HCT116 (cell line): ENCODE measurements at regions not wholly inside any gene's neighbourhood (a gene's known extent, or its start where the extent isn't known, plus 50 kb on each side); places are given as distances from the start of the nearest gene placed in this dataset.

Source experiments
- ATAC-seq: fragments of 200-7000 bp; cut with Tn5 transposase; 2 replicates; pipeline ENCODE4 v1.9.1; 2020; ENCODE audit warnings: mild to moderate bottlenecking, moderate library complexity
- BruUV-seq: library from RNA; stranded (reverse); fragments of 400-500 nt; replicated peaks from 2 replicates; lab custom pipeline; 2021; lab: Mats Ljungman, UMichigan
- CTCF ChIA-PET: fragments of 300-600 bp; sonication (Branson Sonifier 250); formaldehyde crosslinking; loops from one replicate; lab custom pipeline; 2021; ENCODE audit warnings: antibody characterized with exemption; lab: Charles Lee
- POLR2A ChIA-PET: fragments of 300-600, 350-600 bp; sonication (Branson Sonifier 250); formaldehyde crosslinking; loops from one replicate; lab custom pipeline; 2021; ENCODE audit warnings: antibody characterized with exemption; lab: Charles Lee
- RAD21 ChIA-PET, 2 experiments: fragments of 300-600 bp; sonication (Branson Sonifier 250); formaldehyde crosslinking; loops; one replicate each; lab custom pipeline; 2023; ENCODE audit warnings: low total read pairs in 2 of 2; ENCODE audit not compliant: uncharacterized antibody in 2 of 2, unreplicated experiment in 2 of 2, low non-redundant PET in 1 of 2; lab: Charles Lee
- DNase-seq: peaks from one replicate; pipeline ENCODE4 v3.0.0-alpha.2; 2010; ENCODE audit warnings: low read depth, low spot score
- H2AFZ ChIP-seq: fragments of 200-600 bp; shearing (Covaris generic), sonication (generic); 2 replicates; pipeline ENCODE4 v1.6.1; 2017; ENCODE audit warnings: low read depth, mixed run types, mixed read lengths, antibody characterized with exemption, low read length; ENCODE audit not compliant: poor library complexity, severe bottlenecking
- H3K27ac ChIP-seq: 2 replicates; pipeline ENCODE4 v1.5.1; 2012; ENCODE audit warnings: low read depth, low read length
- H3K27me3 ChIP-seq: fragments of 200-600 bp; sonication (generic); 2 replicates; pipeline ENCODE4 v1.6.1; 2016; ENCODE audit warnings: mixed run types, low read length, mixed read lengths; ENCODE audit not compliant: insufficient read depth
- H3K36me3 ChIP-seq, 2 experiments: fragments of 200-500 bp in 1 of 2; fragments of 200-600 bp in 1 of 2; sonication (Bioruptor generic) in 1 of 2; sonication (generic) in 1 of 2; 2 replicates each; pipeline versions ENCODE4 v1.5.1 to v1.6.1; 2014 to 2016; ENCODE audit warnings: low read length in 2 of 2, inconsistent platforms in 1 of 2, mixed read lengths in 1 of 2, mixed run types in 1 of 2; ENCODE audit not compliant: insufficient read depth in 2 of 2, control insufficient read depth in 1 of 2
- H3K4me1 ChIP-seq, 2 experiments: fragments of 200-600 bp in 1 of 2; sonication (generic) in 1 of 2; 2 replicates each; pipeline versions ENCODE4 v1.5.1 to v1.6.1; 2012 to 2017; ENCODE audit warnings: low read length in 2 of 2, inconsistent platforms in 1 of 2, mild to moderate bottlenecking in 1 of 2, mixed read lengths in 1 of 2, mixed run types in 1 of 2, moderate library complexity in 1 of 2; ENCODE audit not compliant: insufficient read depth in 2 of 2, control insufficient read depth in 1 of 2
- H3K4me2 ChIP-seq: fragments of 200-600 bp; sonication (generic); 2 replicates; pipeline ENCODE4 v1.6.1; 2017; ENCODE audit warnings: mixed run types, low read length, mixed read lengths
- H3K4me3 ChIP-seq, 2 experiments: fragments of 200-600 bp in 1 of 2; sonication (generic) in 1 of 2; replicated peaks in 1 of 2; 2 replicates each; pipeline ENCODE4 v1.5.1; 2011 to 2016; ENCODE audit warnings: low read length in 2 of 2, control low read depth in 1 of 2, low read depth in 1 of 2, mild to moderate bottlenecking in 1 of 2, mixed read lengths in 1 of 2, mixed run types in 1 of 2
- H3K79me2 ChIP-seq: fragments of 200-600 bp; sonication (generic); 2 replicates; pipeline ENCODE4 v1.6.1; 2017; ENCODE audit warnings: mild to moderate bottlenecking, mixed run types, low read length, moderate library complexity, mixed read lengths; ENCODE audit not compliant: insufficient read depth
- H3K9ac ChIP-seq: fragments of 200-600 bp; sonication (generic); 2 replicates; pipeline ENCODE4 v1.6.1; 2016; ENCODE audit warnings: low read length, mixed read lengths
- H3K9me2 ChIP-seq: fragments of 200-600 bp; sonication (generic), shearing (Covaris generic); 2 replicates; pipeline ENCODE4 v1.6.1; 2017; ENCODE audit warnings: mixed run types, mild to moderate bottlenecking, moderate library complexity; ENCODE audit not compliant: insufficient read depth
- H3K9me3 ChIP-seq, 2 experiments: fragments of 200-500 bp in 1 of 2; fragments of 200-600 bp in 1 of 2; sonication (Bioruptor generic) in 1 of 2; sonication (generic) in 1 of 2; 2 replicates each; pipeline ENCODE4 v1.6.1; 2014 to 2017; ENCODE audit warnings: low read length in 2 of 2, mixed read lengths in 2 of 2, inconsistent platforms in 1 of 2, low read depth in 1 of 2, mild to moderate bottlenecking in 1 of 2, mixed run types in 1 of 2, moderate library complexity in 1 of 2; ENCODE audit not compliant: control insufficient read depth in 1 of 2, insufficient read depth in 1 of 2
- H4K20me1 ChIP-seq: fragments of 200-600 bp; sonication (generic), shearing (Covaris generic); 2 replicates; pipeline ENCODE4 v1.6.1; 2017; ENCODE audit warnings: mixed run types, mild to moderate bottlenecking, moderate library complexity; ENCODE audit not compliant: insufficient read depth
- ATF3 ChIP-seq: IDR thresholded peaks from 2 replicates; pipeline ENCODE4 v1.6.1; 2012
- MAX ChIP-seq: IDR thresholded peaks from 2 replicates; pipeline ENCODE4 v1.6.1; 2012
- POLR2A ChIP-seq: IDR thresholded peaks from 2 replicates; pipeline ENCODE4 v1.7.0; 2011; ENCODE audit warnings: borderline replicate concordance; ENCODE audit not compliant: insufficient read depth, insufficient read length; ENCODE audit errors: extremely low read depth
- POLR2AphosphoS5 ChIP-seq: IDR thresholded peaks from 2 replicates; pipeline ENCODE4 v1.6.1; 2011; ENCODE audit warnings: mild to moderate bottlenecking, low read depth, low read length, moderate library complexity
- SIN3A ChIP-seq: IDR thresholded peaks from 2 replicates; pipeline ENCODE4 v1.6.1; 2012; ENCODE audit warnings: low read depth
- SRF ChIP-seq: IDR thresholded peaks from 2 replicates; pipeline ENCODE4 v1.6.1; 2012; ENCODE audit warnings: low read depth
- ZFX ChIP-seq: fragments of 450-650 bp; IDR thresholded peaks from 2 replicates; pipeline ENCODE4 v1.6.1; 2017
- intact Hi-C: fragments of 100-400 bp; cut with micrococcal nuclease; formaldehyde crosslinking; loops from 2 replicates; pipeline ENCODE4 v1.10.0; 2022
- TF ChIP-seq, protein P1 (sequence below), 3 experiments: fragments of 200-600 bp in 1 of 3; sonication (generic) in 1 of 3; IDR thresholded peaks in 2 of 3; conservative IDR thresholded peaks in 1 of 3; 2 replicates each; pipeline ENCODE4 v1.5.1; 2012 to 2017; ENCODE audit warnings: low read depth in 2 of 3, low read length in 2 of 3, antibody characterized with exemption in 1 of 3, borderline replicate concordance in 1 of 3, control low read depth in 1 of 3, mild to moderate bottlenecking in 1 of 3, mixed read lengths in 1 of 3, mixed run types in 1 of 3, moderate library complexity in 1 of 3; ENCODE audit not compliant: insufficient read depth in 1 of 3

DNA sequence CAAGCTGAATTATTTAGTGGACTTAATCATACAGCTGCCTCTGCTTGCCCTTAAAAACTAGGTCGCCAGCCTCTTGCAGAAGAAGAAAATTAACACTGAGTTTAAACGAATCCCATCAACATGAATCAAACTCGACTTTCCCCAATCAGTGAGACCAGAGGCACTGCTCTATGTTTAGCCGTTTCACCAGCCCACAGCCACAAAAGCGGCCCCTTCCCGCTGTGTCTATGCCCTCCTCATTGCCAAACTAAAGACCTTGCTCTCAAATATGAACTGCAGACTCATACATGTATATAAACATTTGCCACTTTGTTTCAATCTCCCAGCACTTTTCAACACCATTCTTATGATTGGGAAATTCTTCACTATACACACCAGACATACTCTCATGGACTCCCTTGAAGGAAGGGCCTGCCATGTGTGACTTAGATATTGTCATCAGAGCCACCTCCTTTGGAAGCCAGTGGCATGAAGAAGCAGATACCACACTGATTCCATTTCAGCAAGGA is 105.8 kb upstream of the ADGRF1 start:
- no peak overlapping the region for H3K4me3 ChIP-seq
- H3K27ac ChIP-seq = no peak overlapping the region
- BruUV-seq = no TSS peak
- ATAC-seq (no peak), DNase-seq (no peak)
- H3K4me1 ChIP-seq = peaks cover 0 to 14% of the 10 kb centered on the region in 2 experiments; a peak in 2 of 4 replicates
- no peak overlapping the region for H3K4me2 ChIP-seq
- no peaks in the 10 kb centered on the region for H3K27me3 ChIP-seq
- RAD21 ChIA-PET = no interaction called here
- H3K9me3 ChIP-seq = no peaks in the 10 kb centered on the region
- H4K20me1 ChIP-seq = no peaks in the 10 kb centered on the region
- no peaks in the 10 kb centered on the region for H3K36me3 ChIP-seq
- CTCF ChIA-PET = no interaction called here
- H3K9ac ChIP-seq = no peak overlapping the region
- H2AFZ ChIP-seq = no peak overlapping the region
- H3K9me2 ChIP-seq = no peaks in the 10 kb centered on the region
- intact Hi-C loops = no loop called here
- POLR2A ChIA-PET = no interaction called here
- no peak for TF ChIP-seq ZFX
- no peak for TF ChIP-seq POLR2A
- TF ChIP-seq POLR2AphosphoS5 = no peak
- TF ChIP-seq SIN3A = no peak
- no peak for TF ChIP-seq MAX
- TF ChIP-seq ATF3 = no peak
- TF ChIP-seq, protein P1, sequence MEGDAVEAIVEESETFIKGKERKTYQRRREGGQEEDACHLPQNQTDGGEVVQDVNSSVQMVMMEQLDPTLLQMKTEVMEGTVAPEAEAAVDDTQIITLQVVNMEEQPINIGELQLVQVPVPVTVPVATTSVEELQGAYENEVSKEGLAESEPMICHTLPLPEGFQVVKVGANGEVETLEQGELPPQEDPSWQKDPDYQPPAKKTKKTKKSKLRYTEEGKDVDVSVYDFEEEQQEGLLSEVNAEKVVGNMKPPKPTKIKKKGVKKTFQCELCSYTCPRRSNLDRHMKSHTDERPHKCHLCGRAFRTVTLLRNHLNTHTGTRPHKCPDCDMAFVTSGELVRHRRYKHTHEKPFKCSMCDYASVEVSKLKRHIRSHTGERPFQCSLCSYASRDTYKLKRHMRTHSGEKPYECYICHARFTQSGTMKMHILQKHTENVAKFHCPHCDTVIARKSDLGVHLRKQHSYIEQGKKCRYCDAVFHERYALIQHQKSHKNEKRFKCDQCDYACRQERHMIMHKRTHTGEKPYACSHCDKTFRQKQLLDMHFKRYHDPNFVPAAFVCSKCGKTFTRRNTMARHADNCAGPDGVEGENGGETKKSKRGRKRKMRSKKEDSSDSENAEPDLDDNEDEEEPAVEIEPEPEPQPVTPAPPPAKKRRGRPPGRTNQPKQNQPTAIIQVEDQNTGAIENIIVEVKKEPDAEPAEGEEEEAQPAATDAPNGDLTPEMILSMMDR (IDR thresholded peaks at IDR 0.05 in 2 of 3, conservative IDR thresholded peaks at IDR 0.05 in 1 of 3; ENCODE audit: borderline replicate concordance in 1 of 3, insufficient read depth in 1 of 3, low read depth in 2 of 3, low read length in 2 of 3) = no peak
- no peak for TF ChIP-seq SRF
- TF ChIP-seq, all 23 proteins: peak for 0
- H3K79me2 ChIP-seq = no peaks in the 10 kb centered on the region
